Thyroid gland (tissue), 4 donors: ENCODE measurements at regions not wholly inside any gene's neighbourhood (a gene's known extent, or its start where the extent isn't known, plus 50 kb on each side); places are given as distances from the start of the nearest gene placed in this dataset.

Source experiments
- DNase-seq, 2 donors: peaks; one replicate each; pipeline ENCODE4 v3.0.0-alpha.2; 2019
- H3K27ac ChIP-seq, 3 donors: fragments of 200-600 bp; sonication (generic); 1 replicate in 2 of 3; 2 replicates in 1 of 3; pipeline ENCODE4 v1.5.1; 2016 to 2019; ENCODE audit warnings: mild to moderate bottlenecking in 1 of 3, moderate library complexity in 1 of 3
- H3K27me3 ChIP-seq: fragments of 200-600 bp; sonication (generic); one replicate; pipeline ENCODE4 v1.5.1; 2019
- H3K36me3 ChIP-seq, 2 donors: fragments of 200-600 bp; sonication (generic); one replicate each; pipeline ENCODE4 v1.5.1; 2016 to 2019
- H3K4me1 ChIP-seq, 2 donors: fragments of 200-600 bp; sonication (generic); one replicate each; pipeline ENCODE4 v1.5.1; 2017 to 2019
- H3K4me3 ChIP-seq, 3 donors: fragments of 200-600 bp; sonication (generic); replicated peaks in 1 of 3; 1 replicate in 2 of 3; 2 replicates in 1 of 3; pipeline ENCODE4 v1.5.1; 2016; ENCODE audit warnings: mild to moderate bottlenecking in 1 of 3
- H3K9me3 ChIP-seq: fragments of 200-600 bp; sonication (generic); one replicate; pipeline ENCODE4 v1.5.1; 2017
- CTCF ChIP-seq, 6 experiments: fragments of 200-600 bp in 3 of 6; fragments of 450-650 bp in 3 of 6; sonication (generic) in 3 of 6; IDR thresholded peaks; one replicate each; pipeline ENCODE4 v1.5.1; 2016 to 2019; ENCODE audit warnings: antibody characterized with exemption in 6 of 6, mild to moderate bottlenecking in 2 of 6, inconsistent platforms in 1 of 6, moderate library complexity in 1 of 6
- POLR2A ChIP-seq, 2 donors: fragments of 450-650 bp; IDR thresholded peaks; one replicate each; pipeline ENCODE4 v1.6.1; 2017; ENCODE audit warnings: antibody characterized with exemption in 2 of 2, mild to moderate bottlenecking in 2 of 2, moderate library complexity in 1 of 2
- WGBS, 2 donors: methylation state at CpG; one replicate each; pipeline ENCODE4 v1.1.5; 2017; 5-methylcytosine and 5-hydroxymethylcytosine counted together
- intact Hi-C: fragments of 100-400 bp; cut with DNase I; formaldehyde crosslinking; loops from one replicate; pipeline ENCODE4 v1.15.1; 2023

- TF ChIP-seq CTCF (IDR thresholded peaks at IDR 0.05) (no peak), POLR2A (IDR thresholded peaks at IDR 0.05) (no peak)
- no peak overlapping the region for H3K4me3 ChIP-seq
These were observed 80.8 kb downstream of the C21orf91 start for GRCh38 chr21:17738176-17738953.

DNA sequence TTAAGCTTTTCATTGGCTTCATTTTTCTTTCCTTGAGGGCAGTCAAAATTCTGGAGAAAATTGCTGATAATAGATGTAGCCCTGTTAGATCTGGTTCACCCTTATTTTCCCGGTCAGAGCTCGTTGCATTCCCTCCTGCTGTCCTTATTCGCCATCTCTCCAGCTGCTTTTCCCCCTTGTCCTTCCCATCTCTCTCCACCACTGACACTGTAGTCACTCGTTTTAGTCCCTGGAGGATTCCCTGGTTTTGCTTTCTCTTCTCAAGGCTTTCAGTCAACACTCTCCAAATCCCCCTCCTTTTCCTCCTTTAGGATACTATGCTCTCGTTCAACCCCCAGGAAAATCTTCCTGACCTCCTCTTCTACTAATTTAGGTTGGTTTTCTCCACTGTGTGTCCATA is 83.1 kb downstream of the C21orf91 start:
- no peak for DNase-seq
- intact Hi-C loops = no loop called here
- Histone ChIP-seq H3K36me3 (no peaks in the 10 kb centered on the region), H3K27ac (no peak overlapping the region), H3K4me1 (no peaks in the 10 kb centered on the region), H3K4me3 (no peak overlapping the region), H3K27me3 (no peaks in the 10 kb centered on the region), H3K9me3 (no peaks in the 10 kb centered on the region)
- TF ChIP-seq POLR2A (IDR thresholded peaks at IDR 0.05) (no peak), CTCF (IDR thresholded peaks at IDR 0.05) (no peak)
- 70 to 77% methylated on average over 5 of the region's 5 CpGs for WGBS, 2 donors

More at GRCh38 chr21:17738176-17738953, 80.8 kb downstream of the C21orf91 start:
- Histone ChIP-seq H3K27me3 (no peaks in the 10 kb centered on the region), H3K36me3 (no peaks in the 10 kb centered on the region), H3K27ac (no peak overlapping the region), H3K9me3 (no peaks in the 10 kb centered on the region), H3K4me1 (no peaks in the 10 kb centered on the region)
- 80 to 84% methylated on average over 11 of the region's 11 CpGs for WGBS, 2 donors
- no peak for DNase-seq
- intact Hi-C loops = no loop called here

DNA sequence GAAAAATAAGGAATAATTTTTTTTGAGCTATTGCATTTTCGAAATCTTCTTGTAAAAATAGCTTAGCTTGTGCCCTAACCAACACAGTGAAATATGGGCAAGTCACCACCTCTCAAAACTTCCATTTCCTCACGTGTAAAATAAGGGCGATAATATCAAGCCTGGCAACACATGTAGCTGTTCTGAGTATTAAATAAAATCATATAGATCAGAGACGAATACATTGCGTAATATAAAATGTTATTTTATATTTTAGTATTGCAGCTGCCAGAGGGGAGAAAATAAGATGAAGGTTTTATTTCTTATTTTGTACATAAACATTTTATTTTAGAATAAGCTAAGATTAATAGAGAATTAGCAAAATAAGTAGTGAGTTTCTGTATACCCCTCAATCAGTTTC is 85.9 kb downstream of the C21orf91 start:
- H3K4me3 ChIP-seq = no peak overlapping the region
- H3K27ac ChIP-seq = no peak overlapping the region
- TF ChIP-seq POLR2A (IDR thresholded peaks at IDR 0.05) (no peak), CTCF (IDR thresholded peaks at IDR 0.05) (no peak)
- intact Hi-C loops = no loop called here
- DNase-seq = no peak
- no peaks in the 10 kb centered on the region for H3K9me3 ChIP-seq
- no peaks in the 10 kb centered on the region for H3K27me3 ChIP-seq
- H3K36me3 ChIP-seq = no peaks in the 10 kb centered on the region
- H3K4me1 ChIP-seq = no peaks in the 10 kb centered on the region
- WGBS, 2 donors = 92 to 94% methylated on average over 5 of the region's 5 CpGs

DNA sequence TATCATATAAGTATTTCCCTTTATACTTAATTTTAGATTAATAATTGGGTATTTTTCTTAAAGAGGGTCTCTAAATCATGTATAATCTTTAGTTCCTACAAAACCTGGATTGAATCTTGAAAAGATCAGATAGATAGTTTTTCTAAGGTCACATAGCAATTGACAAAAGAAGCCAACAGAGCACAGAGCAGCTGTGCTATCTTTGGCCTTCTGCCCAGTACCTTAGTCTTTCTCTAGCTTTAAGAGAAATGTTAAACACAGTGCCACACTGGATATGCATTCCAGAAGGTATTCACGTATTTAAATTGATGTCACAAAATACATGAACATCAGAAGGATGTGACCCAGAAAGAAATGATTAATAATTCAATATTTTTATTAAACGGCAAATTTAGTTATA is 86.8 kb downstream of the C21orf91 start:
- intact Hi-C loops = no loop called here
- no peak overlapping the region for H3K27ac ChIP-seq
- no peak overlapping the region for H3K4me3 ChIP-seq
- 69 to 72% methylated on average over 2 of the region's 2 CpGs for WGBS, 2 donors
- H3K9me3 ChIP-seq = no peaks in the 10 kb centered on the region
- no peaks in the 10 kb centered on the region for H3K27me3 ChIP-seq
- TF ChIP-seq CTCF (IDR thresholded peaks at IDR 0.05) = no peak
- no peak for TF ChIP-seq POLR2A (IDR thresholded peaks at IDR 0.05)
- no peaks in the 10 kb centered on the region for H3K36me3 ChIP-seq
- DNase-seq = peak in 1 of 2 donors; percentile 3
- no peaks in the 10 kb centered on the region for H3K4me1 ChIP-seq

DNA sequence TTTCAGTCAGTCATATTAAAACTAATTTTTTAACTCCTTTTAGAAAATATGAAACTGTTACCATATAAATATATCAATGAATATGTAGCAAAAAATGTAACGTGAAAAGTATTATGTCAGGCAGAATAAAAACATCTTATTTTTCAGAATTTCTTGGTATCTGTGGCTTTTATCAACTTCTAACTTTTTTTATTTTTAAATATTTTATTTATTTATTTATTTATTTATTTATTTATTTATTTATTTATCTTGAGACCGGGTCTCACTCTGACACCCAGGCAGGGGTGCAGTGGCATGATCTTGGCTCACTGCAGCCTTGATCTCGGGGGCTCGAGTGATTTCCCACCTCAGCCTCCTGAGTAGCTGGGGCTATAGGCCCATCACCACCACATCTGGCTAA is 87.6 kb downstream of the C21orf91 start:
- no peak for TF ChIP-seq POLR2A (IDR thresholded peaks at IDR 0.05)
- TF ChIP-seq CTCF (IDR thresholded peaks at IDR 0.05) = no peak
- Histone ChIP-seq H3K4me3 (no peak overlapping the region), H3K27me3 (no peaks in the 10 kb centered on the region), H3K9me3 (no peaks in the 10 kb centered on the region), H3K4me1 (no peaks in the 10 kb centered on the region), H3K27ac (no peak overlapping the region), H3K36me3 (no peaks in the 10 kb centered on the region)
- 93 to 94% methylated on average over 4 of the region's 4 CpGs for WGBS, 2 donors
- intact Hi-C loops = no loop called here
- no peak for DNase-seq
